GM23248 (cell line): ENCODE measurements at regions not wholly inside any gene's neighbourhood (a gene's known extent, or its start where the extent isn't known, plus 50 kb on each side); places are given as distances from the start of the nearest gene placed in this dataset.

Experiments
- EZH2 ChIP-seq: fragments of 200-600 bp; sonication (generic); IDR thresholded peaks from 2 replicates; pipeline ENCODE4 v1.6.1; 2018; ENCODE audit warnings: antibody characterized with exemption, mild to moderate bottlenecking; ENCODE audit not compliant: insufficient read depth, poor library complexity, severe bottlenecking
- EZH2phosphoT487 ChIP-seq: fragments of 200-600 bp; sonication (generic); IDR thresholded peaks from 2 replicates; pipeline ENCODE4 v1.6.1; 2018; ENCODE audit warnings: antibody characterized with exemption, moderate library complexity, mild to moderate bottlenecking, low read depth; ENCODE audit not compliant: insufficient read depth

DNA sequence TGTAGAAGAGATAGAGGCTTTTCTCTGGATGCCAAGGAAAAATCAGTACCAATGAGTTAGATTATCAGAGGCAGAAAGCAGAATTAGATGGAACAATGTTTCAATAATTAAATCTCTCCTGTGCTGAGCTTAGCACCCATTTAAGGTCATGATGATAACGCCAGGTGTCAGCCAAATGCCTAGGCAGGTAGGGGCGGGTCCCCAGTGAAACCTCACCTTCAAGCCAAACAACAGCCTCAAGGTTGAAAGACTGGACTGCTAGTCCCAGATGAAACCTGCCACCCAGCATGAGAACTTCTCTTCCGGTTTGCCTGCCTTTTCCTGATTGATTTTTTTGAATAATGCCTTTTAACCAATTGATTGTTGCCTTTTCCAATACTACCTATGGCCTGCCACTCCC is 363.0 kb downstream of the PLOD2 start:
- TF ChIP-seq EZH2phosphoT487 (no peak), EZH2 (no peak)
